ENCODE measurements at regions not wholly inside any gene's neighbourhood (a gene's known extent, or its start where the extent isn't known, plus 50 kb on each side); places are given as distances from the start of the nearest gene placed in this dataset.
"Not testable (repeated sequence)": the region's sequence is repeated elsewhere in the genome, so short reads cannot be mapped to it uniquely, and the experiment has no call there.

DNA sequence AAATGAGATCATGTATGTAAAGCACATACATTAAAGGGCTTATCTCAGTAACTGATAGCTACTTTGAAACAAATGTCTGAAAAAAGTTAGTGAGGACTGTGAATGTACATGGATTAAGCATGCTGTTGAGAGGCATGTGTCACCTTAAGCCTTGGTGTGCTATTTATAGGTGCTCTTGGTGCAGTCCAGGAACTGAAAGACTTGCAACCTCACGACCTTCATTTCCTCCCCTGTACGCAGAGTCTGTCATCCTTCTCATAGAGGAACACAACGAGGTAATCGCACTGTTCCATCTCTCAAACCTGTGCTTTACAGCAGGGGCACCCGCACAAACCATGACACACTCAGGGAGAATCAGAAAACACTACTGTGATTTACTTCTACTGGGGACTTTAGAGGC lies 65.6 kb downstream of the UFM1 start:
- DNase-seq, result no peak

DNA sequence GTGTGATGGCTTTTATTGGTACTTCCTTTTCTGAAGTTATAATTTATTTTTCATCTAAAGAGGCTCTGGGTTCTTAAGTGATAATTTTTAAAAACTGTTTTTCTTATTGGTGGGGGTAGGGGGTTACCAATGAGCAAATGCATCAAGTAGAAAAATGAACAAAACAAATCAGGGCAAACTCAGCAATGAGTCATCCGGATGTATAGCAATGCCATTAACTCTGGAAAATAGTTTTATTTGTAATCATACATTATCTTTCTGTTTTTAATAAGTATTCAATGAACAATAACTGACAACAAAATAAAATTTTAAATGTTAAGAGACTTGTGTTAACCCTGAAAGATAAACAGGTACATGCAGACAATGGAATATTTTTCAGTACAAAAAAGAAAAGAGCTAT lies 67.6 kb downstream of the UFM1 start:
- no peak for DNase-seq

DNA sequence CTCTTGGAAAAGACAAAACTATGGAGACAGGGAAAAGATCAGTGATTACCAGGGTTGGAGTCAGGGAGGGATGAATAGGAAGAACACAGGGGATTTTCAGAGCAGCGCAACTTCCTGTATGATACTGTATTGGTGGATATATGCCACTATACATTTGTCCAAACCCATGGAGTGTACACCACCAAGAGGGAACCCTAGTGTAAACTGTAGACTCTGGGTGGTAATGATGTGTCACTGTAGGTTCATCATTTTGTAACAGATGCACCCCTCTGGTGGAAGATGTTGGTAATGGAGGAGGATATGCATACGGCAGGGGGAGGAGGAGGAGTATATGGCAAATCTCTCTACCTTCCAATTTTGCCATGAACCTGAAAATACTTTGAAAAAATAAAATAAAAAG lies 68.1 kb downstream of the UFM1 start:
- no peak for DNase-seq

DNA sequence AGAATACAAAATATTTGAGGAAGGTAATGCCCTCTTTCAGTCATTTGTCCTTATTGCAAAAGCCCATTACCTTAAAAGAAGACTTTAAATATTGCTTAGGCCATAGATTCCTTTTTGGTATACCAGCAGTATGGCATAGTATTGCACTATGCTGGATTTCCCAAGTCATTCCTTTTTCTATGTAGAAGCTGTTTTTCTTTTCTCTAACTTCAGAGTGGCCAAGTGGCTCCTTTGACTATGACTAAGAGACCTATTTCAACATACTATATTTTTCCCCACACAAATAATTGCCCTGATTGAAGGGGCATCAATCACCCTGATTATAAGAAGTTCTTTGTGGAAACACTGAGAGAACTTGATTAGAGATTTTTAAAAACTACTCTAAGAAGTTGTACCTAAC lies 68.6 kb downstream of the UFM1 start:
- no peak for DNase-seq

DNA sequence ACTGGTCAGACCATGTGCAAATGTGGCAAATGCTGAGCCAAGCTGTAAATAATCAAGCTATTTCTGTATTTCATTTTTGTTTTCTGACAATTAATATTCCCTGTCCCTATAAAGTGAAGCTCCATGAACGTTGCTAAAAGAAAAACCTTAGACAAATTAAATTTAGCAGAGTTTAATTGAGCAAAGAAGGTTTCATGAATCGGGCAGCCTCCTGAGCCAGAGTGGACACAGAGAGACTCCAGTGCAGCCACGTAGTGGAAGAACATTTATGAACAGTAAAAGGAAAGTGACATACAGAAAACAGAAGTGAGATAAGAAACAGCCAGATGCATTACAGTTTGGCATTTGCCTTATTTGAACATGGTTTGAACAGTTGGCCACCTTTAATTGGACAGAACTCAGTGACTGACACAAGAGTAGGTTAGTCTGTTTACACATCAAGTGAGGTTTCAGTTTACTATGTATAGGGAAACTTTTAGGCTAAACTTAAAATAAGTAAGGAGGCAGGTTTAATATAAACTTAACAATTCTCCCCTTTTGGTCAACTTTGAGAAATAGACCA lies 69.7 kb downstream of the UFM1 start:
- no peak for DNase-seq

DNA sequence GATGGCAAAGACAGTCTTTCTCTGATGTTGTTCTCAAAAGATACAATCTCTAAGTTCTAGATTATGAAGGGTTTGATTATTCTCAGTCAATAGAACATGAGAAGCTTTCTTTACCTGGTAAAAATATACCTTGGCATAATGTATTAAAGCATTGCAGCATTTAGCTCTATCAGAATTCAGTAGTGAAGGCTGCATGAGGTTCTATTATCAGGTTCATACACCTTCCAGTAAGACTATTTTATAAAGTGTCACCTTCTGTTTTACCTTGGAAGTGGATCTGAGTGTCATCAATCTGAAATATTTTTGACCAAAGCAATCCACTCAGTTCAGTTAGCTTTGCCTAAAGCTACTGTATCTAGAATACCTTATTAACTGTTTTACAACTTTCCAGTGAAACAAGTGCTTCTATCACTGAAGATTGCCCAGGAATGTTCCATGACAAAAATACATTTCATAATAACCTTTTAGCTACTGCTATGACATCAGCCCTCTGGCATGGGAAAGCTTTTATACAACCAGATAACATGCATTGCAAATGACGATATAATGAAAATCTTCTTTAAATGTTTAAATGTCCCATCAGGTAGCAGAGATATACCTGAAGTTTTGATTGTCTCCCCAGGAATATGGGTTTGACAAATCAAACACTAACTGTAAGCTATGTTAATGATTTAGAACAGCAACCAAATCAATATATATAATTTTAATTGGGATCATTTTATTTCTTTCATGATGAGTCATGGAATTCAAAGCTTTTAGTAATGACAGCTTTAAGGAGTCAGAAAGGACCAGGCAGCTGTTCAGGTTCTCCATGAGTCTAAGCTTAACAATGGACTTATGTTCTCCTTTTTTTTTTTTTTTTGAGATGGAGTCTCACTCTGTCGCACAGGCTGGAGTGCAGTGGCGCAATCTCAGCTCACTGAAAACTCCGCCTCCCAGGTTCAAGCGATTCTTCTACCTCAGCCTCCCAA lies 72.2 kb downstream of the UFM1 start:
- DNase-seq, result no peak

DNA sequence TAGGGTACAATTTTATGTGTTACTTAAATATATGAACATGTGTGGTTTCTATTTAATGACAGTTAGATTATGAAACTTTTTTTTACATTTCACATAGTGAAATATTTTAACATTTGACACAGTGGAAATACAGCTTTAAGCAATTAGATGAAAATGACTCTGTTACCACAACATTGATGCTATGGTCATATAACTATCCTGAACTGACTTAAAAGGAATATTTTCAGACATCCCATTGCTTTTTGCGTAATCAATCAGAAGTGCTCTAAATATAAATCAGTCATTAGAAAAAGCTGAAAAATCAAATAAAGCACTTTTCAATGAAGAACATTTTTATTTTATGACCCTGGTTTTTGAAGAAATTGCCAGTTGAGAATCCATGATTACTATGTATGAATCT lies 80.3 kb downstream of the UFM1 start:
- no peak for DNase-seq

DNA sequence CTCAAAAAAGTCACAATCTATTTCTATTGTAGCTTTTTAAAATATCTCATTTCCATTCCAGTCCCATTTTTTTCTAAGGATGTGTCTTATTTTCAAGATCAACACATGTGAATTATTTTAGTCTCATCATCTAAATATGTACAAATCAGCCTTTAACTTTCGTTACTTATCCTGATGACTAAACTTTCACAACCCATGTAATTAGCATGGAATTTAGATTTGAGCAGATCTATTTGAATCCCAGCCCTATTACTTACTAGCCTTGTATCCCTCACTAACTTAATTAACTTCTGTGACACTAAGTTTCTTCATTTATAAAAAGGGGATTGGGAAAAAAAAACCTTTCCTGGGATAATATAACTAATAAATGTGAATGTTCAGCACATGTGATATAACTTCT lies 81.1 kb downstream of the UFM1 start:
- no peak for DNase-seq

DNA sequence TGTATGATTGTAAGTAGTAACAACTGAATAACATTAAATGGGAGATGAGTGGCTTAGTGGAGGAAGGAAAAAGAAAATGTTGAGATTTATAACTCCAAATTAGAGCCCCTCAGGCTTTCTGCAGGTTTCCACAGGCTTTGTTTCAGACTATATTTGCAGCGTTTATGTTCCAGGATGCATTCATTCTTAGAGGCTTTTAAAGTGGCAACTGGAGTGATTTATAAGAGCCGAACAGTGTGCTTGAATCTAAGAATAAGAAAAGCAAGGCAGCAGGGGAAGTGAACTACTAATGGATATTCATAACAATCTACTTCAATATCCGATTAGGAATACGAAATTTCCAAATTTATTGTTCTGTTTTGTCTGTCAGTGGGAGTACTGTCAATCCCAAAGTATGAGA lies 91.0 kb downstream of the UFM1 start:
- no peak for DNase-seq

DNA sequence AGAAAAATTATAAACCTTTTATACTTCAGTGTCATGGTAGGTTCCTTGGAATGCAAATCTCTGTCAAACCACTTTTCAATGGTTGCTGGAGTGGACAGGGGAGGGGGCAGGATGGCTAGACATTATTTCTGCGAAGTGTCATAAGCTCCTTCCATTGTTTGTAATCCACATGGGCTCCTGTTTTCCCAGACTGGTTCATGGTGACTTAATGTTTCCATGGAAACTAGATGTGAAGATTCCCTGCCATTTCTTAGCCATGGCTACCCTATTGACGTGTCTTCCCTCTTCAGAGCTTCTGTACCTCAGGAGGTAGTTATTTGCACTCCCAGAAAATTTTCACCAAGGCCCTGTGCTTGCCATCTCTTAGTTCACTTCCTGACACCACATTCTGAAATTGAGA lies 95.3 kb downstream of the UFM1 start:
- no peak for DNase-seq

DNA sequence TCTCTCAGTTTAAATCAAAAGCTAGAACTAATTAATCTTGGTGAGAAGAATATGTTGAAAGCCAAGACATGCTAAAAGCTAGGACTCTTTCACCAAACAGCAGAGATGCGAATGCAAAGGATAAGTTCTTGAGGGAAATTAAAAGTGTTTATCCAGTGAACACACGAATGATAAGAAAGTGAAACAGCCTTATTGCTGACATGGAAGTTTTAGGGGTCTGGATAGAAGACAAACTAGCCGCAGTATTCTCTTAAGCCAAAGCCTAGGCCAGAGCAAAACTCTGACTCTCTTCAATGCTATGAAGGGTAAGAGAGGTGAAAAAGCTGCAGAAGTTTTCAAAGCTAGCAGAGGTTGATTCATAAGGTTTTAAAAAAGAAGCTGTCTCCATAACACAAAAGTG lies 103.0 kb downstream of the UFM1 start:
- no peak for DNase-seq

DNA sequence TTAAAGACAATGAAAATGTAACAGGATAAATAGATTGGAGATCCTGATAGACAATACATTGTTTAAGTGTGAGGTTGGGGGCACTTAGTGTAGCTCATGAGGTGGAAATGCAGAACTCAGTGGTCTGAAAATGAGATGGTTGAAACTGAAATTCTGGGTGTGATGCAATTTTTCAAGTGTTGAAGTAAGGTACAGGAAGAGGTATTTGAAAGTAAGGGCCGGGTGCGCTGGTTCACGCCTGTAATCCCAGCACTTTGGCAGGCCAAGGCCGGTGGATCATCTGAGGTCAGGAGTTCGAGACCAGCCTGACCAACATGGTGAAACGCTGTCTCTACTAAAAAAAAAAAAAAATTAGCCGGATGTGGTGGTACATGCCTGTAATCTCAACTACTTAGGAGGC lies 113.0 kb downstream of the UFM1 start:
- DNase-seq, result no peak

DNA sequence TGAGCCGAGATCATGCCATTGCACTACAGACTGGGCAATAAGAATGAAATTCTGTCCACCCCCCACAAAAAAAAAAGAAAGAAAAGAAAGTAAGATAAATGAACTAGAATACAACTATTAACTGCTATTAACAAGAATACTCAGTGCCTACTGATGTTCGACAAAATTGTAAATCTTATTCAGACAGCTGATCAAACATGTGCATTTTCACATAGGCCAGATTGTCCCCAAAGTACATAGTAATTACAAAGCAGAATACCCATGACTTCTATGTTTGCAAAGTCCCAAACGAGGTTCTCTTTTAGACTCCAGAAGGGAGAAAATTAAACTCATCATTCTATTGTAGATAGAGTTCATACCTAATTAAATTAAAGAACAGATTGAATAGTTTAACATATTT lies 113.4 kb downstream of the UFM1 start:
- DNase-seq, result no peak

DNA sequence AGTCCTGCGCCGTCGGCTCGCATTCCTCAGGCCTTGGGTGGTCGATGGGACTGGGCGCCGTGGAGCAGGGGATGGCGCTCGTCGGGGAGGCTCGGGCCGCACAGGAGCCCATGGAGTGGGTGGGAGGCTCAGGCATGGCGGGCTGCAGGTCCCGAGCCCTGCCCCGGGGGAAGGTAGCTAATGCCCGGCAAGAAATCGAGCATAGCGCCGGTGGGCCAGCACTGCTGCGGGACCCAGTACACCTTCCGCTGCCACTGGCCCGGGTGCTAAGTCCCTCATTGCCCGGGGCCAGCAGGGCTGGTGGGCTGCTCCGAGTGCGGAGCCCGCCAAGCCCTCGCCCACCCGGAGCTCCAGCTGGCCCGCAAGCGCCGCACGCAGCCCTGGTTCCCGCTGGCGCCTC lies 122.8 kb downstream of the UFM1 start:
- DNase-seq, result not testable (repeated sequence)

DNA sequence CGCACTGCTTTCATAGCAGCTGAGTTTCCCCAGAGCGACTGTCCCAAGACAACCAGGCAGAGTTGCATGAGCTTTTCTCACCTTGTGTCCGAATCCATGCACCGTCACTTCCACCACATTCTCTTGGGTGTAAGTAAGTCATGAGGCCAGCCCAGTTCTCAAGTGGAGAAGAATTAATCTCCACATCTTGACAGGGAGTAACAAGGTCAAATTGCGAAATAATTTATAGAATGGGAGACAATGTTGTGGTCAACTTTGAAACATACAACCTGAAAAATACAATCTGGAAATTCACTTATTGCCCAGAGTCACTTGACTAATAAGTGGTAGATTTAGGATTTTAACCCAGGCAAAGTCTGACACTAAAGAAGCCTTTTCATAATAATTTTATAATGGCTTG lies 123.7 kb downstream of the UFM1 start:
- DNase-seq, result no peak

DNA sequence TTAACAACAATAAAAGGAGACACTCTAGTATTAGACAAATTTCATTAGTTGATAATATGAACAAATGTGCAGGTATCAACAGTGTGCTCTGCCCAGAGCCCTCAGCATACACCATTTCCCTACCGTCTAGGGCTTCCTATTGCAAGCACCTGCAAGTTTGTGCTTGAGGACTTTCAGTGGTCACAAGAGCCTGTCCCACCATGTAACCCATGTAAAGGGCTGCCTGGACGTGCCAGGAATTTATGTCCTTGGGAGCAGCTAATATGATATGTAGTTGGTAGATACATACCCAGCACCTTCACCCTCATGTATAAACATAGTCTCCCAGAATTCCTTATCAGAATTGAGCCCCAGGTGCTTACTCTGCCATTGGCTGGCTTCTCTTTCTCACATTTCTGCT lies 128.0 kb downstream of the UFM1 start:
- DNase-seq, result no peak

DNA sequence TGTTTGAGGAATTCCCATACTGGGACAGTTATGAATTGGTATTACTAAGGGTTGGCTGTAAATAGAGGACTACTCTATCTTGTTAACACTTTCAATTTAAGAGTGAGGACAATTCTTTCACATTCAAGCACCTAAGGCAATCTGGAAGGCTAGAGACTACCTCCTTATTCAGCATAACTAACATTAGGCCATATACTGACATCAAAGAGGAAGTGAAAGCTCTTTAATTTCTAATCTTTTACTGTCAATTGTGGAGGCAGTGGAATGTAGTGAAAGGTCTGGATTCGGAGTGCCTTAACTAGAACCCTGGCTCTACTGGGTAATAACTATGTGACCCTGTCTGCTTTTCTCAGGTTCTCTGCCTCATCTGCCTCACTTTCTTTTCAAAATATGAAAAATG lies 134.0 kb downstream of the UFM1 start:
- DNase-seq, result no peak

DNA sequence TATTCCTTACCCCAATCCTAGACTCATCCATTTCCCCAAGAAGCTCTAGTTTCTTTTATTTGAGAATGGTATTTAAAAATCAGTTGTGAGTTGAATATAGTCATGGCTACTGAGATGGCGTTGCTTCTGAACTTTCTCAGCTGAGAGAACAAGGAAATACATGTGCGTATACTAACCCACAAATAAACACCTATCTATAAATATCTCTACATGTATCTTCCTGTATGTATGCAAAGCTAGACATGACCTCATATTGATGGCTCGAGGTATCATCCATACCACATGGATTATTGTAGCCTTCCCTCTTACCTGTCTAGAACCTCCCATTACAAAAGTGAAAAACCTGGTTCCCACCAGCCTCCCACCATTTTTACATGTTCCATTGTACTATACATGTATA lies 141.0 kb downstream of the UFM1 start:
- no peak for DNase-seq

DNA sequence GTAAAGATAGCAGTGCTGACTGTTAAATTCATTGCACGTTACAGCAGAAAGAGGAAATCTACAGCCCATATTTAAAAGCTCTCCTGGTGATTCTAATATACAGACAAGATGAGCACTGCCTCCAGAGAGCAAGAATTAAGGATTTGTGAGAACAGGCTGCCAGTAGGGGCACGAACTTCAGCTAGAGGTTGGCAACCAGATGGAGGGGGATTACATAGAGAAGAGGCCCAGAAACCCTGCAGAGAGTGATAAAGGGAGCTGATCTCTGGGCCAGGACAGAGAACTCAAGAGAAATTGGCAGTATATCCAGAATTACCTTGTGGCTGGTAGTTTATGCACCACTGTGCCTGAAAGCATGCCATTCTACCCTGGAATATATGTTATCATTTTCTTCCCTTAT lies 144.8 kb downstream of the UFM1 start:
- DNase-seq, result no peak

DNA sequence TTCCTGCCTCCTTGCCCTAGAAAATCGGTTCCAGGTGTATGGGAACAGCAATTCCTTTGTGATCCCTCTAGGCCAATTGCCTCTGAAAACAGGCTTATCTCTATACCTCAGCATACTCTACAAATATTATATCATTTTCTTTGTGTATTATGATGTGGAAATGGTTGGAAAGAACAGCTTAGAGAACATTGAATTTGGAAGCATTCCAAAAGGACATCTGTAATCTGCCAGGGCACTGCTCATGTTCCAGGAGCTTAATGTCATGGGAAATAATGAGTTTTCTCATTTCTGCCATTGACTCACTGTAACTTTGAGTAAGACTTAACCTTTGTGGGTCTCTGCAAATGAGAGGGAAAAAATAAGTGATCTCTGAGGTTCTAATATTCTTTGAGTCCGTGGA lies 147.3 kb downstream of the UFM1 start:
- no peak for DNase-seq

DNA sequence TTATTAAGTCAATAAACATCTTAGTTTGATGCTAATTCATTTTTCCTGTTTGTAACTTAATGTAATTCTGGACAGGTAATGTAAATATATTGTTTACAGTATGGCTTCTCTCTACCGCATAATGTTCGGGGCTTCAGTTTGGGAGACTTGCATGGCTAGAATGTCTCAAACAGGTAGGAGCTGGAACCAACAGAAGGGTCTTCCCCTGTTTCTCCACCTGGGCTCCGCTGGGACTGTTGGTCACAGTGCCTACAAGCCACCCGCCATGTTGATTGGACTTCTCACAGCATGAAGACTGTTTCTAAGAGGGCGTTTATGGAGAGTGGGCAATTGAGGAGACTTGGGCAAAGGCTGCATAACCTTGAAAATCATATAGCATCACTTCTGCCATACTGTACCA lies 148.6 kb downstream of the UFM1 start:
- no peak for DNase-seq

DNA sequence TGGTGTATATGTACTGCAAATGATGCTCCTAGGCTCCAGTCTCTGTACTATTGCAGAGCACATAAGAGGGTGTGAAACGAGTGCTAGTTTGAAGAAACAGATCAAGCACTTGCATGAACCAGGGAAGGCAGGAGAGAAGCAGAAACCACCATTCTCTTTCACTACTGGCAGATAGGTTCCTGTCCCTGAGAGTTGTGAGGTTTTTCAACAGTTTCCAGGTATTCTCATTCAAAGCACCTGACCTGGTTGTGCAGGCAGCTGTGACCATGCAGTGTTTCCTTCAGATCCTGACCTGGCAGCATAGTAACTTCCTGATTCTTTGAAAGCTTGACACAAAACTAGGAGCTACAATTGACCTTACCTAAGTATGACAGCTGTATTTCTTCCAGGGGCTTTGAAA lies 164.9 kb downstream of the UFM1 start:
- DNase-seq, result no peak

DNA sequence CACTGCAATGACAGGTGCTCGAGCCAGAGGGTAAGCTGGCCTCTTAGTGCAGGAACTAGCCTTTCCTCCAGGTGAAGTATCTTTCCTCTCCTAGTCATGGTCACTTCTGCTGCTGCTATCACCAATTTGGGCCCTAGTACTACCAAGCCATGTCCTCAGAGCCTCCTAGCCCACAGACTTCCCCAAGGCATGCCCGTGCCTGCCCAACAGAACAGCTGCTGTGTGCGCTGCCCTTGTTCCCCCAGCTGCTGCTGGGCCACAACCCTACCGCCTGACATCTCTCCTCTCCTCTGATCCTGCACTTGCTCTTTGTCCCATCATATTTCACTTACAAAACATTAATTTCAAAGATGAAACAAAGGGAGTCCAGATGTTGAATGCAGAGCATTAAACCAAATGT lies 168.5 kb upstream of the FREM2 start:
- no peak for DNase-seq

DNA sequence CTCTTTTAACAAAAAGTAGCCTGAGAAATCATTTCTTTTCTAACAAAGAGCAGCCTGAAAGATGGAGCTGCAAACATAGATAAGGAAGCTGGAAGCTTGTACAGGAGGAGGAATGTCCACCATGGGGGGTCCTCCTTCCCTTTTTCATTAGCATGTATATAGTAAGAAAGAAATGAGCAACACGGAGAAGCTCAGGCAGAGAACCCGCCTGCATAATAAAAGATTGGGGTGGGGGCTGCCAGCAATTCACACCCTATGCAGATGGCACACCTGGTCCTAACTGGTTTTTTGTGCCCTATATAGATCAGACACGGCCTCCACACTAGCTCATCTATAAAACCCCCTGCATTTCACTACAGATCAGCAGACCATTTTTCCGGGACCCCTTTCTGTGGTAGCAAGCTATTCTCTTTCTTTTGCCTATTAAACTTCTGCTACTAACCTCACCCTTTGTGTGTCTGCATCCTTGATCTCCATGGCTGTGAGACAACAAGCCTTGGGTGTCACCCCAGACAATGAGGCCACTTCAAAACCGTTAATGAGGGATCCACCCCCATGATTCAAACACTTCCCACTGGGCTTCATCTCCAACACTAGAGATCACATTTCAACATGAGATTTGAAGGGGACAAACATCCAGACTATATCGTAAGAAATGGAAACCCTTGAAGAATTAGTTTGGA lies 167.5 kb upstream of the FREM2 start:
- no peak for DNase-seq
